GM19025 (cell line): ENCODE measurements at regions not wholly inside any gene's neighbourhood (a gene's known extent, or its start where the extent isn't known, plus 50 kb on each side); places are given as distances from the start of the nearest gene placed in this dataset.
"Not testable (repeated sequence)": the region's sequence is repeated elsewhere in the genome, so short reads cannot be mapped to it uniquely, and the experiment has no call there.

ENCODE experiments used
- ATAC-seq: cut with Tn5 transposase; IDR thresholded peaks from one replicate; pipeline ENCODE4 v1.9.1; 2021; ENCODE audit warnings: mild to moderate bottlenecking, low read depth, moderate library complexity; ENCODE audit not compliant: unreplicated experiment

DNA sequence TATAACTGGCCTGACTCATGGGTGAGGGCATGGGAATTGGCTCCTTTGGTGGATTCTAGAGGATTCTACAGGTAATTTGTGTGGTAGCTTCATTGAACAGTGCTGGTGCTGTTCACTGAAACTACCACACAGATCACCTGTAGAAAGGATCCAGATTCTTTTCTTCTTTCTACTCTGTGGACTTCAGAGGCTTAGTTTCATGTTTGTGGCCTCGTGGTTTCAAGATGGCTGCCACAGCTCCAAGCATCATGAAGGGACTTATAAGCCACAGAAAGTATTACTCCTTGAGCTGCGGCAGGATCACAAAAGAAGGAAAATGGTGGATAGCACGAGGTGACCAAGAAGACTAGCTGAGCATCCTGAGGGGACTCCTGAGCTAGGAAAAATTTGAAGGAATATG lies 88.9 kb downstream of the ADCYAP1 start:
- no peak for ATAC-seq

DNA sequence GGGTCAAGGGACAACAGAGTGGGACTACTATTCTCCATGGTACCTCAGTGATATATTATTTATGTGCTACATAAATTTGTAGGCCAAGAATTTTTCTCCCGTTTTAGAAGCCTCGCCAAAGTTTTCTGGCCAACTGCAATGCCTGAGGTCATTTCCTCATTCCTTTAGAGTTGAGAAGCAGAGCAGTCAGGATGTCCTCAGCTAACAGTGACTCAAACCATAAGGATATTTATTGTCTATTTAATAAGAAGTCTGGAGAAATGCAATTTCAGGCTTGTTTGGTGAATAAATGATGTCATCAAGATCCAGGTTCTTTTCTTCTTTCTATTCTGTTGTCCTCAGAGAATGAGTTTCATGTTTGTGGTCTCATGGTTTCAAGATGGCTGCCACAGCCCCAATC lies 91.0 kb downstream of the ADCYAP1 start:
- no peak for ATAC-seq

DNA sequence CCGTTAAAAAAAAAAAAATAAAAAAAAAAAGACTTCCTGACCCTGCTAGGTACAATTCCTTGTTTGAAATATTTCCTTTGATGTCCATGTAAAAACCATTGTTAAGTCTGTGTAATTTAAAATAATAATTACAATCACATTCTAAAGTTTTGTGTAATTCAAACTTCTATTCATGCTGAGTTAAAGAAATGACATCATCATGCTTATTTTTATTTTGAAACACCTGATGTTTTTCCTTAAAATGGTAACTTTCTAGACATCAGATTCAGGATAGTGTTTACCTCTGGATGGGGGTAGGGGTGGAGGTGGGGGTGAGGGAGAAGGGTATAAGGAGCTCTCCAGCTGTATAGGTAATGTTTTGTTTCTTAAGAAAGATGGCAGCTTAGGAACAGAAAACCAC lies 92.8 kb downstream of the ADCYAP1 start:
- ATAC-seq: no peak

DNA sequence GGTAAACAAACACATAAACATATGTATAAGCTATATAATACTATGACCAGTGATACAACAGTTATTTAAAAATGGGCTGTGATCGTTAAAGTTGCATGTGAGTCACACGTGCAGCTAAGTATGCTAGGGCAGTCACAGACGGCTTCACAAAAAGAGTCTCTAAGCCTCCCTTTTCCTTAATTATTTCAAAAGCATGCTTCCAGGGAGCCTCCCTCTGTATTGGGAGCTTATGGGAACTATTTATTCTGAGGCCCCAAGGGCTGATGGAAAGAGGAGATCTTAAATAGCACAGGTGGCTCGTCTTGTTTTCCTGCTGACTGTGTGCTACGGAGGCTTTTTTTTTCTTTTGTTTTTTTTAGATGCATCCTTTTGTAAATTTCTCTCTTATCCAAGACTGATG lies 94.3 kb downstream of the ADCYAP1 start:
- no peak for ATAC-seq

DNA sequence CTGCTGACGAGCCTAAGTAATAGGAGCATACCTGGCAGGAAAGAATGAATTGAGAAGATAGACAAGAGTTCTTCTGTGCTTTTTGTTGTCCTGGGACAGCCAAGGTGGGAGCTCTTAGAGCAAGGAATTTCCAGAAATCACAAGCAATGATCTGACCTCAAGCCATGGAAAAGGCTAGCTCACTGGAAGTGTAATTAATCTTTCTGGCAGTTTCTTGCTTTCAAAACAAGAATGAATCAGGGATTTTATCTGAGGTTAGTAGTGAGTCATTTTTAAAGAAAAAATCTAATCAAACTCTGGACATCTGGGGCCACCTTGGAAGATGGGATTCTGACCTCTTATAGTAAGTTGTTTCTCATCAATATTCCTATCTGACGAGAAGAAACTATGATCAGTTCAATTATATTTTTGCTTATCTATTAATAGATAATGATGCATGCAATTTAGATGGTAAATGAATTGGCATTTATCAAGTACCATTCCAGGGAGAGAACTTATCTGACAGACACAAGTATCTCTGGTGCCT lies 98.0 kb downstream of the ADCYAP1 start:
- no peak for ATAC-seq

DNA sequence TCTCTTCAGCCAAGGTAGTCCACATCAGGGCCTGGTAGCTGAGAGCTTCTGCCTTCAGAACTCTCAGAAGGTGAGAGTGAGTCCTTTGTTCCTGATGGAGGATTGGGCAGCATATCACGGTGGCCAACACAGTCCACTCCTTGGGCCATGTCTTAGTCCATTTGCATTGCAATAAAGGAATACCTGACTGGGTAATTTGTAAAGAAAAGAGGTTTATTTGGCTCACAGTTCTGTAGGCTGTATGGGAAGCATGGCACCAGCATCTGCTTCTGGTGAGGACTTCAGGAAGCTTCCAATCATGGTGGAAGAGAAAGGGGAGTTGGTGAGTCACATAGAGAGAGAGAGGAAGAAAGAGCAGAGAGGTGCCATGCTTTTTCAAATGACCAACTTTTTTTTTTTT lies 98.8 kb downstream of the ADCYAP1 start:
- ATAC-seq: no peak

DNA sequence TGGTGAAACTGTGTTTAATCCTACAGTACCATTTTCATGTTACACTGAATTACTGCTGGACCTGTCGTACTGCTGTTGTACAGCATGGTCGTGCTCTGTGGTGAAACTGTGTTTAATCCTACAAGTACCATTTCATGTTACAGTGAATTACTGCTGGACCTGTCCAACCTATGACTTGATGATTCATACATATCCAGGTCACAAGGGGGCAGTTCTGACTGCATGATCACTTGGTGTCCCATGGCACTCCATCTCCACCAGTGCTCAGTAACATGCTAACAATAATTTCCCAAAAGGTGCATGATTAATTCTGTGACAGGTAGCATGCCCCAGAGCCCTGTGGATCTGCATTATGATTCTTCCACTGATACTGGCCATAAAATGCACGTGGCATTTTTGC lies 101.6 kb downstream of the ADCYAP1 start:
- ATAC-seq: no peak

DNA sequence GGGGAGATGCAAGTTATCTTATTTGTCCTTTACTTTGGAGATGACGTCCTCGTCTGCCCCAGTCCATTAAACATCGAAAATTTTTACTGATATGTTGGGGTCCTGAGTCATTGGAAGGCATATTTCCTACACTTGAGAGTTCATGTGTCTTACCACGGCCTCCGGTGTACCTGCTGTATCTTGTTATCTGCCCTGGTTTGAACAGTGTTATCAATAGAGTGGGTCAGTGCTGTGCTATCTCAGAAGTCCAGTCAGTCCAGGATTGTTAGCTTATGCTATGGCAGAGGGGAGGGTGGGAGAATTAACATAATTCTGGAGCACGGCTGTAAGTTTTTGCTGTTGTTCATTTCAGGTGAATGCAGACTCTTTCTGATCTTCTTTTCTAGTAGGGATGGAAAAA lies 102.3 kb downstream of the ADCYAP1 start:
- no peak for ATAC-seq

DNA sequence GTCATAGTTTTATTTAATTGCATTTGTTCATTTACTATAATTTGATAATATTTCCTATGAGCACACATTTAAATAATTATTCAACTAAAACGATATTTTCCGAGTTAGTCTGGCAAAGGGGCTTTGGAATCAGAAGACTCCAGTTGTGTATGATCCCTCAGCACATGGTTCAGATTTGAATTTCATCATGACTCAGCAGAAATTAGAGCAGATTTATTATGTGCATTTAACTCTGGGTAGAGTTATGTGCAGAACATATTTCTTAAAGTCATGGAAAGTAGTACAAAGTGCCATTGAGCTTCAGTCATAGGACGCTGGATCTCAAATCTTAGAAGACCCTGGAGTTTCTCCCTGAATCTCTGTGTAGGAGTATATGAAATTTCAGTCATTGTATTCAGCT lies 106.7 kb downstream of the ADCYAP1 start:
- no peak for ATAC-seq

DNA sequence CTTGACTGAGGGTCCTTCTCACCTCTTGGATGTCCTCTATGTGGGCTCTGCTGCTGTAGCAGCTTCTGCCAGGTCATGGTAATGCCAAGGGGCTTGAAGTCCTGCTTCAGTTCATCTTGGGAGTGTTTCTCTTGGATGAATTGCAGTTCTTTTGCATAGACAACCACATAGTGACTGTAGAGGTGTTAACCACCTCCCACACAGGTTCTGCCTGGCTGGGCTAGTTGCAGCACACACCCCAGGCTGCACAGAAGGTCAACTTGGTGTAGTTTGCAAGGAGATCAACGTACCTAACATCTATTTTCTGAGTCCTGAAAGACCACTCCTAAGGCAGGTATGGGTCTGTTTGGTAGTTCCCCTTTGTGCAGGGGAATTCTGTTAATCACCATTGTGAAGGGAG lies 108.1 kb downstream of the ADCYAP1 start:
- ATAC-seq: no peak

DNA sequence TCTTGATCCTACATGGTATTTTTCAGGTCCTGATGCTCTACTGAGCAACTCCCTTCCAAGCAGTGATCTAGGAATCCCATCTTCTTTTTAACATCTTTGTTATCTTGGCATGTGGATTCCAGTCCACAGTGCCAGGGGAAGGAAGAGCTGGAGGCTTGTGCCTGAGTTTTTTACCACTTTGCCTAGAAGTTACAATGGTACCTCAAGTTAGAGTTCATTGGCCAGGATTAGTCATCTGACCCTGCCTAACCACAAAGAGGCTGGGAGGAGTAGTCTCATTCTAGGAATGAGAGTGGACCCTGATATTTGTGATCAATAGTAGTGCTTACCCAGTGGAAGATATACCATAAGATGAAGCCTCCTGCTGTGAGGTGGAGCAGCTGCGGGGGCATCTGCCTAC lies 109.3 kb downstream of the ADCYAP1 start:
- no peak for ATAC-seq

DNA sequence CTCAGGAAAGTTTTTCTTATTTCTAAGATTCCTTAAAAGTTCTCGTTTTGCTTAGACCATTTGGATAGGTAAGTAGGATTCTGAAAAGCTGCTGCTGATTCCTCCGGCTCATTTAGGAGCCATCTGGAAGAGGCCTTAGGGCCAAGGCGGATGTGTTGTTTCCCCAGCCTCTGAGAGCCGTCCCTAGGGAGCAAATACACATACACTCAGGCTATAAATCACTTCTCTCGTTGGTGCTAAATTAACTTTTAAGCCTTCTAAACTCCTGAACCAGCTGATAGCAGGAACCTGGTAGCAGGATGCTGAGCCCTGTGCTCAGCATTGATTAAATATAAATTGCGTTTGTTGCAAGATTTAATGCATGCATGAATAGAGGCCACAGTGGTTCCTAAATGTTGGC lies 109.8 kb downstream of the ADCYAP1 start:
- no peak for ATAC-seq

DNA sequence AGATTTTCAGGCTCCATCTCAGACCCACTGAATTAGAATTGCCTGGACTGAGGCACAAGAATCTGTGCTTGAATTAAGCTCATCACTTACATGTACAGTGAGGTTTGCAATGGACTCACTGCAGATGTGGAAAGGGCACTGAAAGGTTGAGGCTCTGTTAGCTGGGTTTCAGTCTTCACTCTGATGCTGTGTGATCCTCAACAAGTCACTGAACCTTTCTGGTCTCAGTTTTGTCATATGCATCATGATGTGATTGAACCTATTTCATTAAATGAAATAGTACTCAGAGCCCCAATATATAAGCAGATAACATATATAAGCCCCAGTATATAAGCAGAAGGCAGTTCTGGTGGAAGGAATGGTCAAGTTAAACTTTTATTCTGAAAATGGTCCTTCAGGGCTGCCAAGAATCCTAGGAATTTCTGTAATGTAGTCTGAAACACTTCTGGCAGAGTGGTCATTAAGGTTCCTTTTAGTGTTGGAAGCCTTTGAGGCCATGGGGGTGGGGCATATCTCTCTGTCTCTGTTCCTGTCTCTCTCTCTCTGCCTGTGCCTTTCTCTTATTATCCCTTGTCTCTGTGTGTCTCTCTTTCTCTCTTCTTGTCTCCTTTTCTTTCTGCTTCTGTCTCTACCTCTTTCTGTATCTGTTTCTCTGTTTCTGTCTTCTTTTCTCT lies 110.4 kb downstream of the ADCYAP1 start:
- ATAC-seq: no peak

DNA sequence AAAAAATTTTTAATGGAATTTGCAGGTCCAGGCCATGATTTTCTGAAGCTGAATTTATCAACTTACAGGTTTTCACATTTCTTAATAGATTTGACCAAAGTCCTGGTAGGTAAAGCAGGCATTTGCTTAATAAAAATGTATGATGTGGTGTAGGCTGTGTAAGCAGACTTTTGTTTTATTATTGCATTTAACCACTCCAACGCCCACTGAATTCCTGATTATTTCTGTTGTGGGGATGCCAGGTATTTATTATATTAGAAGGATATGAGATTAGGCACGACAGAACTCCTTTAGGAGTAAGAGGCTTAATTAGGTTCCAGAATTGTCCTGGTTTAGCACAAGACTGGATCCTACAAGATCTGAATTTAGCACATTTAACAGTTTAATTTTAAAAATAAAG lies 111.1 kb downstream of the ADCYAP1 start:
- no peak for ATAC-seq

DNA sequence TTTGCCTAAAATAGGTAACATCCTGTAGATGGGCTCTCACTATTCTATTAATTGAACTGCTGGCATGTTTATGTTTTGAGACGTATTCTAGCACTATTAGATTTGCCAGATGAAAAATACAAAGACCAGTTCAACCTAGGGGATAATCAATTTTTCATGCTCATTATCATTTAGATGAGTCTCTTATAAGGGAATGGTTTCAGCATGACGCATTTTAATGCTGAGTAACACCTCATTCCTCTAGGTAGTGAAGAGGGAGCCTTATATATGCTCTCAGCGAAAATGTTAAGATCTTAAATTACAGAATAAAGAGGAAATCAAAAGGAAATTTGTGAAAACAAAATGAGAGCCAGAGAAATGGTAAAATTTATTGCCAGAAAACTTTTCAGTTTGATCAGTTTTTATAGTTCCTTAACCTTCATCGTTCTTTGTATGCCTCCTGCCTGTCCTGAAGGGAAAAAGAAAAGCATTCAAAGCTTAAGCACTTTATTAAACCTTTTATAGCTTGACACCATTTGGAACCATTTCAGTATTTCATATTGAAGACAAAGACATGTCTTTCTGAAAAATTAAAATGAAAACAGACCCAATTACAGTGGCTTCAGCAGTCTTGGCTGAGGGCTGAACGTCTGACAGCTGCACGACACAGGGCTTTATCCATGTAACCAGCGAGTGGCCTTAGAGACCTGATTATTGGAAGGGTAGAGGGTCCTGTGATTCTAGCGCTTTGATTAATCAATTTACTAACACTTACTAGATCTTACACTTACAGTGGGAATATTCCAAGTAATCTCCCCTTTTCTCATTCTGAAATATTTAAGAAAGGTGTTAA lies 112.8 kb downstream of the ADCYAP1 start:
- ATAC-seq: no peak

DNA sequence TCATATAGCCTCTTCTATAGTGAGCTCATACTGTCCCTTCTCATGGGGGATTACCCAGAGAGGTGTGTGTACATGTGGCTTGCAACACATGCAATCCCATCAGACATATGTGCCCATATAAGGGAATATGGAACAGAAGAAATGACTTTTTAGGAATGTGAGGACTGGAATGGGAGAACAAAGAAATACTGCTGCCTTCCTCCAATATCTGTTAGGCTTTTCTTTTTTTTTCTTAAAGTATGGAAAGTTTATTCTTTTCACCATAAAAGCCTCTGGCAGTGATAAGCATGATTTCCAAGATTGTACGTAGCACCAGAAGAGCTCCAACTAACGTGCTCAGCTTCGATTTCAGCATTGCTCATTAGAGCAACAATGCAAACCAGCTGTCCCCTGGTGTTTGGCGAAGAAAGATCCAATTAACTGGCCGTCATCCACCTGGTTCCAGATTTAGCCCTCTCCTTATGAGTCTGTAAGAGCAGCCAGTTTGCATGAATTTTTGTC lies 113.6 kb downstream of the ADCYAP1 start:
- no peak for ATAC-seq

DNA sequence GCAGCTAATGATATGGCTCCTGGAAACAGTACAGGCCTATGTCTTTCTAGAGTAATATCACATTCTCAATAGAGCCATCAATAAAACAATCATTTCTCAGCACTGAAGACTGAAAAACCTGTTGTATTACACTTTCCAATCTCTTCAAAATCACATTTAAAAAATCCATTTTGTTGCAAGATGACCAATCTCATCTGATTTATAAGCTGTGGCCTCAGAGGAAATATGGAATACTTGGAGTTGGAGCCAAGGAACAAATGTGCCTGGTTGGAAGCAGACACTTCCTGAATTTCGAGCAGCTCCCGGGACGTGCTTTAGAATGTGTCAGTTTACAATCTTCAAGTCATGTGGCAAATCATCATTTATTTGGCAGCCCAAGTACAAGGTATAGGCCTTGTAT lies 114.5 kb downstream of the ADCYAP1 start:
- ATAC-seq: no peak

DNA sequence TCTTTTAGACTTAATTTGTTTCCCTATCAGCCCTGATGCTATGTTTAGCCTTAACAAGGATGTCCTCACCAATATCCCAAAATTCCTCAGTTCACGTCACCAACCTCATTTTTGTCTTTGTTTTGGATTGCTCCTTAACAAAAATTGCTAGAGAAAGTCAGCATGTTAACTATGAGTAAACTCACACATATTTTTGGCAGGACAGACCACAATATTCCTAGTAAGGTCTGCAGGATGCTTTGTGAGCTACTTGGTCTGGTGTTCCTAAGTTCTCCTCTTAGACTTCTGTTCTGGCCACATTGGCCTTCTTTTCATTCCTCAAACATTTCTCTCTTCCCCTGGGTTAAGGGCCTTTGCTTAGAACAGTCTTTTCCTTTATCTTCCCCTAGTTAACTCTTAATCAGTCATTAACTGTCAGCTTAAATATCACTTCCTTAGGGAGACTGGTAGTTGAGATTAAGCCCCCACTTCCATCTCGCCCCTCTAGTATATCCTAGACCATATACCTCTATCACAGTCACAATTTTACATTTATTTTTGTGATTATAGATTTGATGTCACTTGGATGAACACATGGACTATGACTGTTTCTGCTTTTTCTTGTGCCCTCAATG lies 116.2 kb downstream of the ADCYAP1 start:
- ATAC-seq: no peak

DNA sequence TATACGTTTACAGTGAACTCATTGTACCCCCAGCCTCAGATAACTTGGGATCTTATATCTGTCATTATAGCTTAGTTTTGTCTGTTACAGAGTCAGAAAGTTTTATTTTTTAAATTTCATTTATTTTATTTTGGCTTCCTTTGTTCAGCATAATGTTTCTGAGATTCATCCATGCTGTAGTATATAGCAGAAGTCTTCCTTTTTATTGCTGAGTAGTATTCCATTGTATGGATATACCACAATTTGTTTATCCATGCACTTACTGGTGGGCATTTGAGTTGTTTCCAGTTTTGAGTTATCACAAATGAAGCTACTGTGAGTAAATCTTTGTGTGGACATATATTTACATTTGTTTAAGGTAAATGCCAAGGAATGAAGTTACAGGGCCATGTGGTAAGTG lies 122.3 kb downstream of the ADCYAP1 start:
- no peak for ATAC-seq

DNA sequence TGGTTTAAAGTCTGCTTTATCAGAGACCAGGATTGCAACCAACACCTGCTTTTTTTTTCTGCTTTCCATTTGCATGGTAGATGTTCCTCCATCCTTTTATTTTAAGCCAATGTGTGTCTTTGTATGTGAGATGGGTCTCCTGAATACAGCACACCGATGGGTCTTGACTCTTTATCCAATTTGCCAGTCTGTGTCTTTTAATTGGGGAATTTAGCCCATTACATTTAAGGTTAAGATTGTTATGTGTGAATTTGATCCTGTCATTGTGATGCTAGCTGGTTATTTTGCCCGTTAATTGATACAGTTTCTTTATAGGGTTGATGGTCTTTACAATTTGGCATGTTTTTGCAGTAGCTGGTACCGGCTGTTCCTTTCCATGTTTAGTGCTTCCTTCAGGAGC lies 128.4 kb downstream of the ADCYAP1 start:
- not testable (repeated sequence) for ATAC-seq

DNA sequence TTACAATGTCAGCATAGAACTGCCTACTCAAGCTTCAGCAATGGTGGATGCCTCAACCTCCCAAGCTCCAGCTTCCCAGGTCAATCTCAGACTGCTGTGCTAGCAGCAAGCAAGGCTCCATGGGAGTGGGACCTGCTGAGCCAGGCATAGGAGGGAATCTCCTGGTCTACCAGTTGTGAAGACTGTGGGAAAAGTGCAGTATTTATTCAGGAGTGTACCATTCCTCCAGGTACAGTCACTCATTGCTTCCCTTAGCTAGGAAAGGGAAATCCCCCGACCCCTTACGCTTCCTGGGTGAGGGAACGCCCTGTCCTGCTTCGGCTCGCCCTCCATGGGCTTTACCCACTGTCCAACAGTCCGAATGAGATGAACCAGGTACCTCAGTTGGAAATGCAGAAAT lies 130.3 kb downstream of the ADCYAP1 start:
- ATAC-seq: no peak
